OCI-LY3 (cell line): ENCODE measurements at regions not wholly inside any gene's neighbourhood (a gene's known extent, or its start where the extent isn't known, plus 50 kb on each side); places are given as distances from the start of the nearest gene placed in this dataset.

ENCODE experiments used
- CTCF ChIP-seq: fragments of 200-600, 300-600 bp; sonication (generic); IDR thresholded peaks from 2 replicates; pipeline ENCODE4 v1.5.1; 2014; ENCODE audit warnings: antibody characterized with exemption, low read length, low read depth
- EZH2phosphoT487 ChIP-seq: fragments of 200-600 bp; shearing (Covaris generic); IDR thresholded peaks from 2 replicates; pipeline ENCODE4 v1.6.1; 2018; ENCODE audit warnings: antibody characterized with exemption, mixed run types, low read depth

GRCh38 chr11:105233285-105233684 is 93.7 kb upstream of the CARD18 start:
- TF ChIP-seq CTCF (no peak), EZH2phosphoT487 (no peak)
